ENCODE measurements at regions not wholly inside any gene's neighbourhood (a gene's known extent, or its start where the extent isn't known, plus 50 kb on each side); places are given as distances from the start of the nearest gene placed in this dataset.
"Not testable (repeated sequence)": the region's sequence is repeated elsewhere in the genome, so short reads cannot be mapped to it uniquely, and the experiment has no call there.

DNA sequence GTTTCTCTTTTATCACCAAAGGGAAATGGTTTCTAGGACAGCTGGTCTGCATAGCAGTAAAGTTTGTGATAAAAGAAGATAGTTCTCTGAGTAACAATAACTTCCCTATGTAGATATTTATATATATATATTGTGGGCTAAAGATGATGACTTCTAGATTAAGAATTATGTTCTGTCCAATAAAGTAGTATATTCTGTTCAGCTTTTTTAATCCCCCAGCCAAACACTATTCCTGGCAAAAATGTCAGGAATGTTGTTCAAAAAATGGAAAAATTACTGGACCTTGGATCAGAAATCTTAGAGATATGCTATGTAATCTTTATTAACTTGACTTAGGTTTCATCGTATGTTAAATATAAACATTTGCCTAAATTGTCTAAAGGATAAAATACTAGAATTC lies 136.3 kb upstream of the GNAI1 start:
- TF ChIP-seq, protein P1, sequence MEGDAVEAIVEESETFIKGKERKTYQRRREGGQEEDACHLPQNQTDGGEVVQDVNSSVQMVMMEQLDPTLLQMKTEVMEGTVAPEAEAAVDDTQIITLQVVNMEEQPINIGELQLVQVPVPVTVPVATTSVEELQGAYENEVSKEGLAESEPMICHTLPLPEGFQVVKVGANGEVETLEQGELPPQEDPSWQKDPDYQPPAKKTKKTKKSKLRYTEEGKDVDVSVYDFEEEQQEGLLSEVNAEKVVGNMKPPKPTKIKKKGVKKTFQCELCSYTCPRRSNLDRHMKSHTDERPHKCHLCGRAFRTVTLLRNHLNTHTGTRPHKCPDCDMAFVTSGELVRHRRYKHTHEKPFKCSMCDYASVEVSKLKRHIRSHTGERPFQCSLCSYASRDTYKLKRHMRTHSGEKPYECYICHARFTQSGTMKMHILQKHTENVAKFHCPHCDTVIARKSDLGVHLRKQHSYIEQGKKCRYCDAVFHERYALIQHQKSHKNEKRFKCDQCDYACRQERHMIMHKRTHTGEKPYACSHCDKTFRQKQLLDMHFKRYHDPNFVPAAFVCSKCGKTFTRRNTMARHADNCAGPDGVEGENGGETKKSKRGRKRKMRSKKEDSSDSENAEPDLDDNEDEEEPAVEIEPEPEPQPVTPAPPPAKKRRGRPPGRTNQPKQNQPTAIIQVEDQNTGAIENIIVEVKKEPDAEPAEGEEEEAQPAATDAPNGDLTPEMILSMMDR (IDR thresholded peaks at IDR 0.05; ENCODE audit: insufficient read depth, low read length, poor library complexity, severe bottlenecking), result no peak
- H3K36me3 ChIP-seq (ENCODE audit: control insufficient read depth, insufficient read depth, low read length), result no peaks in the 10 kb centered on the region
- no peaks in the 10 kb centered on the region for H3K27me3 ChIP-seq (replicated peaks; ENCODE audit: control insufficient read depth, insufficient read depth, low read length)
- no peak for DNase-seq (ENCODE audit: extremely low read depth, insufficient read length)
- H3K4me3 ChIP-seq (replicated peaks; ENCODE audit: low read depth, low read length), result no peak overlapping the region

DNA sequence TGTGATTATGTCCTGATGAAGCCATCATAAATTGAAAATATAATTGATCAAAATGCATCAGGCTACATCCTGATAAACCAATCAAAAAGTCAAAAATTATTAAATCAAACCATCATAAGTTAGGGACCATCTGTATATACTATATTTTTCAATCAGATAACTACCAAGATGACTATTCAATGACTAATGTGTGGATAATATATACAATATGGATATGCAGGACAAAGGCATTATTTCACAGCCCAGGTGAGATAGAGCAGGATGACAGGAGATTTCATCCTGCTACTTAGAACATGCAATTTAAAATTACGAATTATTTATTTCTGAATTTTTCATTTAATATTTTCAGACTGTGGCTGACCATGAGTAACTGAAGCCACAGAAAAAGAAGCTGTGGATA lies 137.3 kb upstream of the GNAI1 start:
- TF ChIP-seq, protein P1 (IDR thresholded peaks at IDR 0.05; ENCODE audit: insufficient read depth, low read length, poor library complexity, severe bottlenecking), result no peak
- no peaks in the 10 kb centered on the region for H3K27me3 ChIP-seq (replicated peaks; ENCODE audit: control insufficient read depth, insufficient read depth, low read length)
- no peak overlapping the region for H3K4me3 ChIP-seq (replicated peaks; ENCODE audit: low read depth, low read length)
- no peak for DNase-seq (ENCODE audit: extremely low read depth, insufficient read length)
- H3K36me3 ChIP-seq (ENCODE audit: control insufficient read depth, insufficient read depth, low read length), result no peaks in the 10 kb centered on the region

DNA sequence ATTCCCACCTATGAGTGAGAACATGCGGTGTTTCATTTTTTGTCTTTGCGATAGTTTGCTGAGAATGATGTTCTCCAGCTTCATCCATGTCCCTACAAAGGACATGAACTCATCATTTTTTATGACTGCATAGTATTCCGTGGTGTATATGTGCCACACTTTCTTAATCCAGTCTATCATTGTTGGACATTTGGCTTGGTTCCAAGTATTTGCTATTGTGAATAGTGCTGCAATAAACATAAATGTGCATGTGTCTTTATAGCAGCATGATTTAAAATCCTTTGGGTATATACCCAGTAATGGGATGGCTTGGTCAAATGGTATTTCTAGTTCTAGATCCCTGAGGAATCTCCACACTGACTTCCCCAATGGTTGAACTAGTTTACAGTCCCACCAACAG lies 138.9 kb upstream of the GNAI1 start:
- not testable (repeated sequence) for DNase-seq (ENCODE audit: extremely low read depth, insufficient read length); H3K4me3 ChIP-seq (replicated peaks; ENCODE audit: low read depth, low read length); H3K36me3 ChIP-seq (ENCODE audit: control insufficient read depth, insufficient read depth, low read length); H3K27me3 ChIP-seq (replicated peaks; ENCODE audit: control insufficient read depth, insufficient read depth, low read length)

DNA sequence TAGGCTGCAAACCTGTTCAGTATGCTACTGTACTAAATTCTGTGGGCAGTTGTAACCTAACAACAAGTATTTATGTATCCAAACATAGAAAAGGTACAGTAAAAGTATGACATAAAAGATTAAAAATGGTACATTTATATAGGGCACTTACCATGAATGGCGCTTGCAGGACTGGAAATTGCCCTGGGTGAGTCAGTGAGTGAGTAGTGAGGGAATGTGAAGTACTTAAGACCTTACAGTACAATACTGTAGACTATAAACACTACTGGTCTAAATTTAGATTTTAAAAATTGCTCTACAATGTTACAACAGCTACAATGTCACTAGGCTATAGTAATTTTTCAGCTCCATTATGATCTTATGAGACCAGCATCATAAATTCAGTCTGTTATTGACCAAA lies 146.0 kb upstream of the GNAI1 start:
- no peaks in the 10 kb centered on the region for H3K27me3 ChIP-seq (replicated peaks; ENCODE audit: control insufficient read depth, insufficient read depth, low read length)
- DNase-seq (ENCODE audit: extremely low read depth, insufficient read length), result no peak
- TF ChIP-seq, protein P1 (IDR thresholded peaks at IDR 0.05; ENCODE audit: insufficient read depth, low read length, poor library complexity, severe bottlenecking), result no peak
- no peaks in the 10 kb centered on the region; the same call in 1 of the 2 replicates for H3K36me3 ChIP-seq (ENCODE audit: control insufficient read depth, insufficient read depth, low read length)
- H3K4me3 ChIP-seq (replicated peaks; ENCODE audit: low read depth, low read length), result no peak overlapping the region

DNA sequence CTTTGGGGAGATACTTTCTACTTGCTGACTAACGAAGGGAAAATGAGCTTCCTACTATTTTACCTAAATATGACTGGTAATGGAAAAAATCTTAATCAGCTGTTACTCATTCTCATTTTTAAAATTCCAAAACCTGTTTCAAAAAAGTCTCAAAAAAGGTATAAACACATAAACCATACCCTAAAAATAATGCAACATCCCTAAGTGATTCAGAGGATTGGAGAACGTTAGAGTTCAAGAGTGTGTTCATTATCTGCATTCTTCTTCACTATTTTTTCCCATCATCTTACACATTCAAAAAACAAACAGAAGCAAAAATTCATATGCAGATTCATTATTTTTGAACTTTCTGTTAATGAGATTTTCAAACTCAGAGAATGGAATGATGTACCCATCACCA lies 150.4 kb upstream of the GNAI1 start:
- Histone ChIP-seq H3K4me3 (replicated peaks; ENCODE audit: low read depth, low read length) (no peak overlapping the region), H3K36me3 (ENCODE audit: control insufficient read depth, insufficient read depth, low read length) (no peaks in the 10 kb centered on the region; the same call in 1 of the 2 replicates), H3K27me3 (replicated peaks; ENCODE audit: control insufficient read depth, insufficient read depth, low read length) (no peaks in the 10 kb centered on the region)
- TF ChIP-seq, protein P1 (IDR thresholded peaks at IDR 0.05; ENCODE audit: insufficient read depth, low read length, poor library complexity, severe bottlenecking), result no peak
- no peak for DNase-seq (ENCODE audit: extremely low read depth, insufficient read length)

DNA sequence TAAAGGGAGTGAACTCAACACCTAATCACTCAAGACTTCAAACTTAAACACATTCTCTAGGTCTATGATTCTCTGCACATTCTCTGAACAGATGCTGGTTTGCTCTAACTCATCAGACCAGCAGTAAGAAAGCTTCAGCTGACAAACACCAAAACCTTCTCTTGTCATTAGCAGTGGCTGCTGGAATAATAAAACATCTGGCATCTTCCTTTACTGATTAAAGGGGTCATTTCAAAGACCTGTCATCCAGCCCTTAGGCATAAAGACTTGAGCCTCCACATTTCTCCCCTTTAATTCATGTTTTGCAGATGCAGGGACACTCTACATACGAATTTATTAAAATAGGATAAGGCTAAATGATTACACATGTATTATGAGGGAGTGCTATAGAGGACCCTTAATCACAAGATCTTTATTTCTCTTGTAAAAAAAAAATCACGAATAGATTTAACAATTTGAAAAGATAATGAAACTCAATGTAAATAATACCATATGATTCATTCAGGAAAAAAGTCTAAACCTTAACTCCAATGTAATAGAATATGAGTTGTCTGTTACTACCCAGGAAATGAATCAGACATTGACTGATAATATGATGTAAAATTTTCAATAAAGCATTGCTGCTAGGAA lies 152.4 kb upstream of the GNAI1 start:
- DNase-seq (ENCODE audit: extremely low read depth, insufficient read length), result no peak
- no peaks in the 10 kb centered on the region; the same call in 1 of the 2 replicates for H3K36me3 ChIP-seq (ENCODE audit: control insufficient read depth, insufficient read depth, low read length)
- no peak overlapping the region for H3K4me3 ChIP-seq (replicated peaks; ENCODE audit: low read depth, low read length)
- TF ChIP-seq, protein P1 (IDR thresholded peaks at IDR 0.05; ENCODE audit: insufficient read depth, low read length, poor library complexity, severe bottlenecking), result no peak
- H3K27me3 ChIP-seq (replicated peaks; ENCODE audit: control insufficient read depth, insufficient read depth, low read length), result no peaks in the 10 kb centered on the region

All from GM06990 (cell line).